Spleen (tissue), 11 donors: ENCODE measurements at regions not wholly inside any gene's neighbourhood (a gene's known extent, or its start where the extent isn't known, plus 50 kb on each side); places are given as distances from the start of the nearest gene placed in this dataset.

ENCODE experiments used
- DNase-seq: peaks from one replicate; pipeline ENCODE4 v3.0.0-alpha.2; 2020
- H3K27ac ChIP-seq, 8 donors: fragments of 200-600 bp; sonication (generic) in 7 of 8; 1 replicate in 4 of 8; 2 replicates in 4 of 8; pipeline versions ENCODE4 v1.5.0 to v1.8.0; 2016 to 2021; ENCODE audit warnings: inconsistent platforms in 4 of 8, mild to moderate bottlenecking in 4 of 8, moderate library complexity in 1 of 8
- H3K27me3 ChIP-seq, 7 donors: fragments of 200-600 bp; sonication (generic) in 6 of 7; replicated peaks in 1 of 7; 1 replicate in 4 of 7; 2 replicates in 3 of 7; pipeline versions ENCODE4 v1.5.0 to v1.8.0; 2016 to 2021; ENCODE audit warnings: inconsistent platforms in 3 of 7, mild to moderate bottlenecking in 1 of 7
- H3K36me3 ChIP-seq, 6 donors: fragments of 200-600 bp; sonication (generic) in 5 of 6; 1 replicate in 4 of 6; 2 replicates in 2 of 6; pipeline versions ENCODE4 v1.5.0 to v1.8.0; 2016 to 2021; ENCODE audit warnings: inconsistent platforms in 2 of 6
- H3K4me1 ChIP-seq, 6 donors: fragments of 200-600 bp; sonication (generic) in 5 of 6; 1 replicate in 3 of 6; 2 replicates in 3 of 6; pipeline versions ENCODE4 v1.5.0 to v1.8.0; 2016 to 2021; ENCODE audit warnings: inconsistent platforms in 3 of 6
- H3K4me3 ChIP-seq, 8 donors: fragments of 200-600 bp; sonication (generic) in 7 of 8; 1 replicate in 4 of 8; 2 replicates in 4 of 8; pipeline versions ENCODE4 v1.5.0 to v1.8.0; 2016 to 2021; ENCODE audit warnings: inconsistent platforms in 4 of 8, mild to moderate bottlenecking in 4 of 8, moderate library complexity in 2 of 8
- H3K9me3 ChIP-seq, 8 donors: fragments of 200-600 bp; sonication (generic) in 7 of 8; 1 replicate in 4 of 8; 2 replicates in 4 of 8; pipeline versions ENCODE4 v1.5.0 to v1.8.0; 2016 to 2021; ENCODE audit warnings: inconsistent platforms in 4 of 8
- CTCF ChIP-seq, 11 experiments: fragments of 200-600 bp in 7 of 11; fragments of 450-650 bp in 4 of 11; sonication (generic) in 4 of 11; IDR thresholded peaks in 8 of 11; conservative IDR thresholded peaks in 3 of 11; 1 replicate in 7 of 11; 2 replicates in 4 of 11; pipeline versions ENCODE4 v1.4.0 to v1.8.0; 2016 to 2021; ENCODE audit warnings: antibody characterized with exemption in 11 of 11, inconsistent platforms in 4 of 11, mild to moderate bottlenecking in 1 of 11
- POLR2A ChIP-seq, 3 donors: fragments of 450-650 bp; IDR thresholded peaks; one replicate each; pipeline ENCODE4 v1.5.1; 2017; ENCODE audit warnings: antibody characterized with exemption in 3 of 3, mild to moderate bottlenecking in 1 of 3
- POLR2AphosphoS5 ChIP-seq, 3 donors: sonication (generic); formaldehyde crosslinking; IDR thresholded peaks; one replicate each; pipeline ENCODE4 v1.5.1; 2017; ENCODE audit warnings: antibody characterized with exemption in 3 of 3
- WGBS, 5 donors: extraction: QIAGEN DNeasy Blood & Tissue Kit in 3 of 5; methylation state at CpG; one replicate each; pipeline versions ENCODE4 v1.1.5 to v1.1.7; 2013 to 2018; 5-methylcytosine and 5-hydroxymethylcytosine counted together
- intact Hi-C: fragments of 100-400 bp; cut with DNase I; formaldehyde crosslinking; loops from one replicate; pipeline ENCODE4 v1.15.0; 2023; ENCODE audit warnings: low total_unique reads
- donor health status: healthy with polysubstance abuse.
- donor health status: DM: no; HTN: no; CAD: no; lungs with moderate emphysema.
- donor health status: DM: no; HTN: no; CAD: no.
- donor health status: Bipolar disorder and iron deficiency.
- donor health status: healthy.
- donor health status: DM: no; HTN: no; CAD: no.
- donor health status: DM: yes; HTN: yes; CAD: no.

GRCh38 chr5:136676685-136677084, 311.3 kb upstream of the TRPC7 start:
- peaks cover 0 to 6% (median 0%) of the 10 kb centered on the region in 8 donors for H3K9me3 ChIP-seq

GRCh38 chr5:136675769-136676168, 310.4 kb upstream of the TRPC7 start:
- no peak overlapping the region for H3K27ac ChIP-seq
- H3K27me3 ChIP-seq: no peaks in the 10 kb centered on the region
- intact Hi-C loops: no loop called here
- no peak for DNase-seq
- peaks cover 0 to 6% (median 0%) of the 10 kb centered on the region in 8 donors for H3K9me3 ChIP-seq
- TF ChIP-seq POLR2AphosphoS5 (IDR thresholded peaks at IDR 0.05) (no peak), POLR2A (IDR thresholded peaks at IDR 0.05) (no peak), CTCF (IDR thresholded peaks at IDR 0.05 in 8 of 11, conservative IDR thresholded peaks at IDR 0.05 in 3 of 11) (no peak)
- no peaks in the 10 kb centered on the region for H3K4me1 ChIP-seq
- no peak overlapping the region for H3K4me3 ChIP-seq
- no peaks in the 10 kb centered on the region for H3K36me3 ChIP-seq

More at GRCh38 chr5:136676685-136677084, 311.3 kb upstream of the TRPC7 start:
- no peak overlapping the region for H3K4me3 ChIP-seq
- intact Hi-C loops: no loop called here
- no peaks in the 10 kb centered on the region for H3K4me1 ChIP-seq
- TF ChIP-seq POLR2A (IDR thresholded peaks at IDR 0.05) (no peak), CTCF (IDR thresholded peaks at IDR 0.05 in 8 of 11, conservative IDR thresholded peaks at IDR 0.05 in 3 of 11) (no peak), POLR2AphosphoS5 (IDR thresholded peaks at IDR 0.05) (no peak)
- H3K36me3 ChIP-seq: no peaks in the 10 kb centered on the region
- DNase-seq: no peak
- no peak overlapping the region for H3K27ac ChIP-seq
- 66 to 81% (median 76%) methylated on average over 2 to 3 of the region's 3 CpGs for WGBS, 5 donors
- no peaks in the 10 kb centered on the region for H3K27me3 ChIP-seq

- intact Hi-C loops: no loop called here
- 76 to 86% (median 79%) methylated on average over 4 of the region's 4 CpGs for WGBS, 5 donors
- DNase-seq: no peak
- H3K27ac ChIP-seq: no peak overlapping the region
- no peak overlapping the region for H3K4me3 ChIP-seq
- no peaks in the 10 kb centered on the region for H3K4me1 ChIP-seq
- no peak for TF ChIP-seq POLR2AphosphoS5 (IDR thresholded peaks at IDR 0.05)
- TF ChIP-seq POLR2A (IDR thresholded peaks at IDR 0.05): no peak
- peaks cover 0 to 6% (median 0%) of the 10 kb centered on the region in 8 donors for H3K9me3 ChIP-seq
- H3K36me3 ChIP-seq: no peaks in the 10 kb centered on the region
- no peaks in the 10 kb centered on the region for H3K27me3 ChIP-seq
These were observed 308.8 kb upstream of the TRPC7 start for GRCh38 chr5:136674178-136674577.

GRCh38 chr5:136667789-136668188, 302.4 kb upstream of the TRPC7 start:
- H3K4me3 ChIP-seq: no peak overlapping the region
- intact Hi-C loops: no loop called here
- TF ChIP-seq CTCF (IDR thresholded peaks at IDR 0.05 in 8 of 11, conservative IDR thresholded peaks at IDR 0.05 in 3 of 11) (no peak), POLR2A (IDR thresholded peaks at IDR 0.05) (no peak), POLR2AphosphoS5 (IDR thresholded peaks at IDR 0.05) (no peak)
- H3K9me3 ChIP-seq: peaks cover 0 to 6% (median 0%) of the 10 kb centered on the region in 8 donors
- no peaks in the 10 kb centered on the region for H3K4me1 ChIP-seq
- WGBS, 5 donors: 84 to 94% (median 87%) methylated on average over 1 to 2 of the region's 2 CpGs
- no peak overlapping the region for H3K27ac ChIP-seq
- no peaks in the 10 kb centered on the region for H3K36me3 ChIP-seq
- no peaks in the 10 kb centered on the region for H3K27me3 ChIP-seq
- DNase-seq: no peak
